HS-5 (cell line): ENCODE measurements at regions not wholly inside any gene's neighbourhood (a gene's known extent, or its start where the extent isn't known, plus 50 kb on each side); places are given as distances from the start of the nearest gene placed in this dataset.
"Not testable (repeated sequence)": the region's sequence is repeated elsewhere in the genome, so short reads cannot be mapped to it uniquely, and the experiment has no call there.

Experiments
- DNase-seq: peaks from one replicate; pipeline ENCODE4 v3.0.0-alpha.2; 2012; ENCODE audit warnings: low read depth

GRCh38 chr1:206312274-206312665 lies 108.9 kb downstream of the SRGAP2 start:
- DNase-seq = not testable (repeated sequence)

GRCh38 chr1:206314951-206315636 lies 111.8 kb downstream of the SRGAP2 start:
- DNase-seq = not testable (repeated sequence)

DNA sequence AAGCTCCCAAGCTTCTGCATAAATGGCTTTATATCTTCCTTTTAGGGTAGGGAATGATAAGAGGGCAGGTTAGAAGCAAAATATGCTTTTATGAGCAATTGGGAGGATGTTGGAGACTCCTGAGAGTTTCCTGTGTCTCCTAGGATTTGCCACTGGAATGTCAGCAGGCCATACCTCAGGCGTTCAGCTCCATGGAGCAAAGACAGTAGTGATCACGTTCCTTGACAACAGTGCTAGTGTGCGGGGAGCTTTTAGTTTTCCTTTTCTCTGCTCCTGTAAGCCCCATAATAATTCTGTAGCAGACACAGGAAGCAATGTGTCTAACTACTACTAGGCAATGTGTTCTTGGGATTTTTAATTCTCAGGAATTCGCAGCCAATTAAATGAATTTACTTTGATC lies 113.6 kb downstream of the SRGAP2 start:
- DNase-seq = not testable (repeated sequence)

DNA sequence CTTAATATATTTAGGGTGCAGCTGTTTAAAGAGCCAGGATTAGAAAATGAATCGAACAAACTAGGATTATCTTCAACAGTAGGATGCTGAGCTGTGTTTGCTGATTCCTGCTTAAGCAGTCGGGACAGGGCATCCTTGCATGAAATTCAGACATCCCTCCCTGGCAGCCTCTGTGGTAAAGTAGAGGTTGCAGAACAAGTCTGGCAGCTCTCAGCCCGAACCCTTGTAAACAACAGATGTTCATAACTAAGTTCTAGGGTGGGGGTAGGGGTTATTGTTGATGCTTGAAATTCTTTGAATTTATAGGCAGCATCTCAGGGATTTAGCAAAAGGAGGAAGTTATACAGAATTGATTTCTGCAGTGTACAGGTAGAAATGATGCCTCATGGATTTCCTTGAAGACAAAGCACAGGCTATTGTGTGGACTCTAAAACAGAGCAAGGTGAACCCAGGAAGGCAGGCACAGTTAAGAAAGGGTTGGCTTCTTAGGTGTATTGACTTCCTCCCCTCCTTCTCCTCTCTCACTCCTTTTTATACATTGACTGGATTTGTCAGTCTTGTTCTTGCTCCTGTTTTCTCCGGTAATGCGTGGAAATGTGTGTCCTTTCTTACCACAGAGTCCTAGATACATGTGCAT lies 114.7 kb downstream of the SRGAP2 start:
- not testable (repeated sequence) for DNase-seq

DNA sequence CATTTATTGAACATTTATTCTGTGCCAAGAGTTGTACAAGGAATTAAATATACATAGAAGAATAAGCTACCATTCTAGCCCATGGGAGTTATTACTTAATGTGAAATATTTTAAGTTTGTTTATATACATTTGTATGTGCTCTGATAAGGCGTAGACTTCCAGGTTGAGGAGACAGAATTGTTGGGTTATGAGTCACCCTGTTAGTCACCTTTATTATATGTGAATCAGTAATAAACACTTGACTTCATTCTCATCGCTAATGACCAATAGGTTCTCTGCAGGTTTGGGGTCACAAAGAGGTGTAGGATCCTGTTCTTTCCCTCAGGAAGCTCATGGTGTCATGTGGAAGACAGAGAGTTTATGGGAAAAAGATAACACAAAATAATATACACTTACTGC lies 116.9 kb downstream of the SRGAP2 start:
- not testable (repeated sequence) for DNase-seq

DNA sequence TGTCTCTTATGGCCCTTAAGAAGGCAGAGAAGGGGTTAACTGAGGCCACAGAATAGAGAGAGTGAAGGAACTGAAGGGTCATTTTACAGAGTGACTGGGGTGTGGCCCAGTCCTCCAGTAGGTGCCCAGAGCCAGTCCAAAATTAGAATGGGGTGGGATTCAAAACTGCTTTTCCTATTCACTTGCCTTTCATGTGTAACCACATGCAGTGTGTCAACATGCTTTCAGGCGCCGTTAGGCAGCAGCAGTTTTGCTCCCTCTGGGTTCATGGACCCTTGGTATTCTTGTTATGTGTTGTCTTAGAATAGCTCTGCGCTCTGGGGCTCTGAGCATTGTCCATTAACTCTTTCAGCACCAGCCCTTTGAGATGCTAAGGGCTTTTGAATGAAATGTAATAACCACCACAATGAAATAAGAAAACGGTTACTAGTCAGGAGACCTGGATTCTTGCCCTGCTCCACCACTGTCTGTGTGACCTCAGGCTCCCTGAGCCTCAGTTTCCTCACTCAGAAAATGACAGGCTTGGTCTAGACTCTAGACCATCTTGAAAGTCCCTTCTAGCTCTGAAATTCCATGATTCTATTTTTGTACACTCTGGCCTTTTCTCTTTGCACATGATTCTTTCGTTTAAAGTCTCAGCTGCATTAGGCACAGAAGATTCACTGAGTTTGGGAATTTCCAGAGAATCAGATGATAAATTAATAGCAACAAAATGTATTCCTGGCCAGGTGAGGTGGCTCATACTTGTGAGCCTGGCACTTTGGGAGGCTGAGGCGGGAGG lies 123.0 kb downstream of the SRGAP2 start:
- DNase-seq = not testable (repeated sequence)

DNA sequence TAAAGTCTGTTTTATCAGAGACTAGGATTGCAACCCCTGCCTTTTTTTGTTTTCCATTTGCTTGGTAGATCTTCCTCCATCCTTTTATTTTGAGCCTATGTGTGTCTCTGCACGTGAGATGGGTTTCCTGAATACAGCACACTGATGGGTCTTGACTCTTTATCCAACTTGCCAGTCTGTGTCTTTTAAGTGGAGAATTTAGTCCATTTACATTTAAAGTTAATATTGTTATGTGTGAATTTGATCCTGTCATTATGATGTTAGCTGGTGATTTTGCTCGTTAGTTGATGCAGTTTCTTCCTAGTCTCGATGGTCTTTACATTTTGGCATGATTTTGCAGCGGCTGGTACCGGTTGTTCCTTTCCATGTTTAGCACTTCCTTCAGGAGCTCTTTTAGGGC lies 128.3 kb downstream of the SRGAP2 start:
- not testable (repeated sequence) for DNase-seq

DNA sequence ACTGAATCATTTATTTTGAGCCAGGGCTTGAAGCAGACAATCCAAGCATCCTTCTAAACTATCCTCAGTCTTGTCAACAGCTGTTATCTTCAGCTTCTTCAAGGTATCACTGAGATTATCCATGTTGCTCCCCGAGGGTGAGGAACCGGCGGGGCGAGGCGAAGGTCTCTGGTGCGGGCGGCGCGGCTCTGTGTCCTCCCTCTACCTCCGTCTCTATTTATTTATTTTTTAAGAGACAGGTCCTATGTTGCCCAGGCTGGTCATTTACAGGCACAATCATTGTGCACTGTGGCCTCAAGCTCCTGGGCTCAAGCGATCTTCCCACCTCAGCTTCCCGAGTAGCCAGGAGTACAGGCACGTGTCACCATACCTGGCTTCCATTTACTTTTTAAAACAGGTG lies 130.0 kb downstream of the SRGAP2 start:
- DNase-seq = not testable (repeated sequence)

DNA sequence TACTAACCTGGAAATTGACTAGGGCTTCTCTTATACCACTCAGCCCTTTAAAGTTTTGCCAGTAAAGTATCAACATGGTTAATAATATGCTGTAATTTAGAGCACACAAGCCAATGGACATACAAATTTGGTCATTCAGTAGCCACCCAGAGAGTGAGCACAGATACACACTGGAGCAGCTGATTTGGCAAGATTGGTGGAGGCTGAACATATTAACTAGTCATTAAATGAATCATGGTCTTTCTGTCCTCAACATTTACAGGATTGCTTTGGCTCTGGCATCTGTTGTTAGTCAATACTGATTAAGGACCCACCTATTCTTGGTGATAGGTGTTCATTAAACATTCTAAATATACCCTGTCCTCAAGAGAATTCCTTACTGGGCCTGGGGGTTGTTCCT lies 130.6 kb downstream of the SRGAP2 start:
- not testable (repeated sequence) for DNase-seq

DNA sequence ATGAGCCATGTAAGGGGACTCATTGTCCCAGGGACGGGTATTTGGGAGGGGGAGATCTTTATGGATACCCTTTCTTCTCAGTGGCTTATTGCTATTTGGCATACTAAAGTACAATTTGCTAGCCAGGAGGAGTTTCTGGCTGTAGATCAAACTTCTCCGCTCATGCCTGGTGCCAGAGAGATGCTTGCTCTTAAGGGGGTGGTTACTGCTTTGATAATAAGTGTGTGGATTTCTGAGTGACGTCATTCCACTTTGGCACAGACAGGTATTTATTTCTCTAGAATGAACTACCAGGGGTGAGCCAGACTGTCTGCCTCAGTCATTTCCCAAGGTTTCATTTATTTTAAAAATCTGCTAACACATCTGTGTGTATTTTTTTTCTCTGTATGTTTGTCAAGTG lies 131.1 kb downstream of the SRGAP2 start:
- not testable (repeated sequence) for DNase-seq

DNA sequence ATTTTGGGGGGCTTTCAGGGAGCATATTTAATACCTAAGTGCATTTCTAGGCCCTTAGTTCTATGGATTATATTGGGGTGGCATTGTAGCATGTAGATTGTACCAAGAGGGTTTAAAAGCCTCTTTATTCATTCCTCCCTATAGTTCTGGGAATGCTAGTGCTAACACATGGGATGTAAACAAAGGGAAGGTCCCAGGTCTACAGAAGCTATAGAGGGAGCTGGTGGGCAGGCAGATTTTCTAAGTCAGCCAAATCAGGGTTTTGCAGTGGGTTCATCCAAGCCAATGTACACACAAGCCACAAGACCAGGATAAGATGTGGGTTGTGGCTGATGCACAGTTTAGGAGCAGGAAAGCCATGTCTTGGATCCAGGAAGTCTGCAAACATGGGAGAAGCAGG lies 131.8 kb downstream of the SRGAP2 start:
- DNase-seq = not testable (repeated sequence)

DNA sequence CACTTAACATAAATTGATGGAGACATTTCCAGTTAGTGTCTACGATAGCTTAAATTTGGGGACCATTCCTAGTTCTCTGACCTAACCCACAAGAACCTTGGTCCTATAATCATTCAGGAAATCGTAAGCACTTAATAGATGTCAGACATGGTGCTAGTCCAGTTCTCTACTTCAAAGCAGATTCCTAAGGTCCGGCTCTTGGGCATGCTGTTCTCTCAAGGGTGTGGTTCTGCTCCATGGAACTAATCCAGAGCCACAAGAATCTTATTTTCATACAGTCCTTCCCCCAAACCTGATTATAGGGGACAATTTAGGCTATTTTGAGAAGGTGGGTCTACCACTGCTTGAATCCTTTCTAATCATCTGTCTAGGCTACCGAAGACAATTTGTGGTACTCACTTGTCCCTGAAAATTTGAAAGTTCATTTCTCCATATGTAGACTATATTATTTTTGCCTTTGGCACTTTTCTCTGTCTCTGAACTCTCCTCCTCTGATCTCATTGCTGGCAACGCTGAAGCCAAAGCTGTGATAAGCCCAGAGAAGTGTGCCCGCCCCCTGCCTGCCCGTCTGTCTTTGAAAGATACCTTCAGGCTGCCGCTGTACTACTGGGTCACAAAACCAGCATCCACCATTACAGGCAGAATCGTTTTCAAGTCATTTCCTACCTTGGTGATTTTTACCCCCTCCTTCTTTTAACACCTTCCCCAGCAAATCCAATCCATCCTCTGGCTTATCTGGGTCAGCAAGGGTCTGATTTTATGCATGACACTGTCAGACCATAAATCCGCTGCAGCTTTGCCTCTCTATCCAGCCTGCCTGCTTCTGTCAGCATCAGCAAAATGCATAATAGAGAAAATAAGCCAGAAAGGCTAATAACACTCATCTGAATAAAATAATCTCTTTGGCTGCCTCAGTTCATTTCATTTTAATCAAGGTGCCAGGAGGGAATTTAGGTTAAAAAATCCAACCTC lies 132.8 kb downstream of the SRGAP2 start:
- not testable (repeated sequence) for DNase-seq

DNA sequence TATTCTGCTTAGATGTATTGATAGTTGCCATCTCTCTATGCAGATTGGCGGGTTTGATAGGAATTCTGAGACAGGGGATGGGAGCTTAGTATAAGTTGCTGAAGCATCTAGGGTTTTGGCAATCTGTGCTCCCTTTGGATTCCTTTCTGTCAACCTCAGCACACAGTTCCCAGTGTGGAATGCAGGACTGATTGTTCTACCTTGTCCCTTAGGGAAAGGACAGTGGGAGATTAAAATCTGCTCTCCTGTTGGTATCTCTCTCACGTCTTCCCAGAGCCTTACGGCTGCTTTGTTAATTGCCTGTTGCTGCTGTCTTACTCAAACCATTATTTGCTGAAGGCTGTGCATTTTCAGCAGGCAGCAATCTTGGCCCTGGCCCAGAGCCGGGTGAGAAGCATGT lies 133.3 kb upstream of the IKBKE start:
- DNase-seq = not testable (repeated sequence)

- not testable (repeated sequence) for DNase-seq
These were observed 119.6 kb upstream of the IKBKE start for GRCh38 chr1:206350493-206351275.

DNA sequence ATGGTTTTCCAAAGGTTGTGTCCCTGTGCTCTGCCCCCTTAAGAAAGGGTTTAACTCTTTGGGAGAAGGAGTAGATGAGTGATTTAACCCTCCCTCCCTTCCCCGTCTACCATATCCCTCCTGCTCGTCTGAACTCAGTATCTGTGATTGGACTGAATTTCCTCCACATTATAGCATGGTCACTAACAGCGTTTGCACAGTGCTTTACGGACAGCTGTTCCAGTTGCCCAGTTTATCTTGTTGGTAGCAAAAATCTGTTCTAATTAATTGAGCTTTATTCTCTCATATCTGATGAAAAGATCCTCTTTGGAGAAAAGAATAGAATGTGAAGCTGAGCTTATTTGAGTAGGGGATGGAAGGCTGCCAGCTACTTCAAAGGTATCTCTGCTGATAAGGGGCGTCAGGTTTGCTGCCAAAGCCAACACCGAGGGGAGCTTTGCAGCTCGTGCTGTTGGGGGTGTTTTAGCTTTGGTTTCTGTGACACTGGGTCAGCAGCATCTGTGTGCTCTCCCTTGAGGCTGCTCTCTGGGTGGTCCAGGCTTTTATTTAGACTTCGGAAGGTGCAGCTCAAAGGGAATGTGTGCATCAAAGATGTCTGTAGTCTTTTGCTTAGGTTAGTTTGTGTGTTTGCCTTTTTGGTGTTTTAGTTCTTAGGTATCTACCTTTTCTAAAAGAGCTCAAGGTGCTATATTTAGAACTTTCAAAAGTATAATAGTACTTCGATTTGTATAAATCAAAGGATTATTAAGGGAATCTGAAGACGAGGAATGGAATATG lies 118.8 kb upstream of the IKBKE start:
- not testable (repeated sequence) for DNase-seq

GRCh38 chr1:206356310-206356709 lies 114.0 kb upstream of the IKBKE start:
- DNase-seq = not testable (repeated sequence)

DNA sequence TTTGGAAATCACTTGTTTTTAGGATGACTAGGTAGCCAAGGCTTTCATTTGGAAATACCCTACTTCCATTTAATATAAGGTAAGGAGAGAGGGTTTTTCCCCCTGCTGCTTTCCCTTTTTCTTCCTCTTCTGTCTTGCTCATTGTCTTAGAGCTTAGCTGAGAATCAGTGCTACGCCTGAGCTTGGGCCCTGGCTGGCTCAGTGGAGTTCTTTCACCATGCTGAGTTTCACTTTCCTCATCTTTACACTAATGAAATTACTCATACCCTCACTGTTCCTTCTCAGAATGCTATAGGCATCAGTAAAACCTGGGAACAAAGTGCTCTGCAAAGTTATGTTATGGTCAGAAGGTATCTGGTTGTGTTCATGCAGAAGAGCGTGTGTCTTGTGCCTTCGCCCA lies 112.3 kb upstream of the IKBKE start:
- not testable (repeated sequence) for DNase-seq

DNA sequence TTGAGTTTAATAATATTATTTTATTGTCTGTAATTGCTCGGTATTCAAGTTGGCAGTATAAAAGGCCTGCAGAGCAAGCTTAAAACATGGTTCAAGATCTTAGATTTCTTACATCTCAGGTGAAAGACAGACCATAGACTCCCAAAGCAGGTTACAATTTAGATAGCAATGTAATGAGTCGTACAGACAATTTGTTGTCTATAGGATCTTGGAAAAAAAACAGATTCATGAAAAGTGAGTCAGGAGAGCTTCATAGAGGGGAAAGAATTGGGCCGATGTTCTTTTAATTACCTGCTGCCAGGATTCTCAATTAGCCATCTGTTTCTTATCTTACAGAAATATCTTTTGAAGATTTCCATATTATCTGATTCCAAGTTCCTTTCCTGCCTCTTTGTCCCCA lies 111.5 kb upstream of the IKBKE start:
- not testable (repeated sequence) for DNase-seq

GRCh38 chr1:206359377-206359776 lies 110.9 kb upstream of the IKBKE start:
- not testable (repeated sequence) for DNase-seq

DNA sequence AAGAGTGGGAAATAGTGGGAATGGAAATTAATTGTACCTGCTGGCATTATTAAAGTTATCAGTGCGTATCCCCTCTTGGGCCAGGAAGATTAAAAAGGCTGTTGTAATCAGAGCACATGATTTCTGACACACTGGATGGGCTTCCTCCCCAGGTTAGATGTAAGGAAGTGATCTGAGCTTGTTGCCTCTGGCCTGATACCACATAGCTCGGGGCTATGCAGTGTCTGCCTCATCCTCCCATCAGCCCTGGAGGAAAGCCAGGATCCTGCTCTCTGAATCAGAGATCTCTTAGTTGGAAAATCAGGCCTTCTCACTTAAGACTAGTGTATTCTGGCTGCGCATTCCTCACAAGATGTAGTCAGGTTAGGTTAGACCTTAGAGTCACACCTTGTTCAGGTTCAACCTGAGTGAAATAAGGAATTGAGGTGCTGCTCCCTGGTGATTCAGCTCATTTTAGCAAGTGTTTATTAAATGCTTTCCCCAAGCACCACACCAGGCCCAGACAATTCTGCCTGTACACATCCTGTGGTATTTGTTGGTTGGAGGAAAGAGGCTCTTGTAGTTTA lies 108.2 kb upstream of the IKBKE start:
- not testable (repeated sequence) for DNase-seq
